Activated CD4-positive, alpha-beta memory T cell treated with anti-CD3 and anti-CD28 coated beads, Interleukin-2, amount 10 ng/mL, durations not matched to agents 7 days and 5 days (primary cell): ENCODE measurements at regions not wholly inside any gene's neighbourhood (a gene's known extent, or its start where the extent isn't known, plus 50 kb on each side); places are given as distances from the start of the nearest gene placed in this dataset.

Experiments used
- CTCF ChIA-PET: fragments of 350-600 bp; sonication (Branson Sonifier 250); formaldehyde crosslinking; loops from one replicate; lab custom pipeline; 2021; ENCODE audit warnings: antibody characterized with exemption, inconsistent platforms; lab: Charles Lee
- POLR2A ChIA-PET: fragments of 350-600 bp; sonication (Branson Sonifier 250); formaldehyde crosslinking; loops from one replicate; lab custom pipeline; 2021; ENCODE audit warnings: antibody characterized with exemption; lab: Charles Lee
- DNase-seq: peaks from one replicate; pipeline ENCODE4 v3.0.0-alpha.2; 2020
- H3K27ac Mint-ChIP-seq: one replicate; pipeline ENCODE4 v1.8.0; 2021; ENCODE audit warnings: mild to moderate bottlenecking, mixed read lengths
- H3K27me3 Mint-ChIP-seq: one replicate; pipeline ENCODE4 v1.8.0; 2021; ENCODE audit warnings: mixed read lengths
- H3K36me3 Mint-ChIP-seq: one replicate; pipeline ENCODE4 v1.8.0; 2021; ENCODE audit warnings: low read depth, mixed read lengths
- H3K4me1 Mint-ChIP-seq: one replicate; pipeline ENCODE4 v1.8.0; 2021; ENCODE audit warnings: mixed read lengths
- H3K4me3 Mint-ChIP-seq: one replicate; pipeline ENCODE4 v1.8.0; 2021; ENCODE audit warnings: mild to moderate bottlenecking, mixed read lengths
- H3K9me3 Mint-ChIP-seq: one replicate; pipeline ENCODE4 v1.8.0; 2021; ENCODE audit warnings: mixed read lengths

- Mint-ChIP-seq H3K27me3 (no peaks in the 10 kb centered on the region), H3K27ac (no peak overlapping the region), H3K4me1 (no peaks in the 10 kb centered on the region), H3K9me3 (no peaks in the 10 kb centered on the region), H3K4me3 (no peak overlapping the region), H3K36me3 (no peaks in the 10 kb centered on the region)
- CTCF ChIA-PET, result no interaction called here
- POLR2A ChIA-PET, result no interaction called here
- no peak for DNase-seq
These were observed 255.8 kb upstream of the PUM3 start for GRCh38 chr9:3099646-3100045.

DNA sequence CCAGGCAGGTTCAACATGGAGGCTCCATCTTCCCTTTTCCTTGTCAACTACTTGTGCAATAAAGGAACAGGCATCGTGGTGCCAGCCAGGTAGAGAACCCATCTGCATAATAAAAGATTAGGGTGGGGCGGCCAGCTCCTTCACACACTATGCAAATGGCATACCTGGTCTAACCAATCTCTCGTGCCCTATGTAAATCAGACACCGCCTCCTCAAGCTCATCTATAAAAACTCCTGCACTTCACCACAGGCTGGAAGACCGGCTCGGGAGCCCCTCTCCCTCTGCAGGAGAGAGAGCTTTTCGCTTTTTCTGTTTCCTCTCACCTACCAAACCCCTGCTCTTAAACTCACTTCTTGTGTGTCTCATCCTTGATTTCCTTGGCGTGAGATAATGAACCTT is 244.3 kb upstream of the PUM3 start:
- Mint-ChIP-seq H3K9me3 (no peaks in the 10 kb centered on the region), H3K4me3 (no peak overlapping the region), H3K4me1 (no peaks in the 10 kb centered on the region), H3K27ac (no peak overlapping the region), H3K36me3 (no peaks in the 10 kb centered on the region), H3K27me3 (no peaks in the 10 kb centered on the region)
- POLR2A ChIA-PET, result no interaction called here
- DNase-seq, result no peak
- CTCF ChIA-PET, result interaction anchor here (0.5 kb wide), 1 partner anchor 96 kb away, joined by 4 read pairs; no protein-coding TSS in a partner anchor

DNA sequence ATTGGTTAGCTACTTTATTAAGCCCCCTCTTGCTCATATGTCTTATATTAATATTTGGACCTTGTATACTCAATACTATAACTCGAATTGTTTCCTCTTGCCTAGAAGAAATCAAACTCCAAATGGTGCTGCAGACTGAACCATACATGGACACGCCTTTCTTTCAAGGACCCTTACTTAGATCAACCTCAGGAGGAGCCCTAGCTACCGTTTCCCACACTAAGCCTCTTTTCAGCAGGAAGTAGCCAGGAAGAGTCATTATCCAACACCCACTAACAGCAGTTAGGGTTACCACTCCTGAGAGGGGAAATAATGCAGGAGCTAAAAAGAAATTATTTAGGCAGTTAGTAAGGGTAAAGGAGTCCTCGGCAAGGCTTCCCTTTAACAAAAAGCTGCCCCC is 243.8 kb upstream of the PUM3 start:
- POLR2A ChIA-PET, result no interaction called here
- H3K27ac Mint-ChIP-seq, result no peak overlapping the region
- H3K36me3 Mint-ChIP-seq, result no peaks in the 10 kb centered on the region
- DNase-seq, result no peak
- H3K27me3 Mint-ChIP-seq, result no peaks in the 10 kb centered on the region
- CTCF ChIA-PET, result no interaction called here
- no peak overlapping the region for H3K4me3 Mint-ChIP-seq
- no peaks in the 10 kb centered on the region for H3K4me1 Mint-ChIP-seq
- no peaks in the 10 kb centered on the region for H3K9me3 Mint-ChIP-seq

DNA sequence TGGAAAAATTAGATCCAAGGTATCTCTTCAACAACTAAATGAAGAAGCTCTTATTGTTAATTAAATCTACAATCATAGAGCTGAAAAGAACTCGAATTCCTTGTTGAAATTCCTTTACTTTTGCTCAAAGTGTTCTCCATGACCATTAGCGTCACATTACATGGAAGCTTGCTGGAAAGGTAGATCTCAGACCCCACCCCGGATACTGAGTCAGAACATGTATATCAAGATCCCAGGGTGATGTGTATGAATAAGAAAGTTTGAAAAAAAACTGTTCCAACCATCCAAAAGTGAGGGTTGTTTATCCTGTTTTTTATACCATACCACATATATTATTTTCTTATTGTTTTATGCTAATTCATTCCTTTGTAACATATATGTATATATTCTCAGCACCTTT is 237.1 kb upstream of the PUM3 start:
- H3K27ac Mint-ChIP-seq, result no peak overlapping the region
- DNase-seq, result no peak
- H3K4me3 Mint-ChIP-seq, result no peak overlapping the region
- ChIA-PET CTCF (no interaction called here), POLR2A (no interaction called here)
- no peaks in the 10 kb centered on the region for H3K9me3 Mint-ChIP-seq
- H3K36me3 Mint-ChIP-seq, result no peaks in the 10 kb centered on the region
- no peaks in the 10 kb centered on the region for H3K27me3 Mint-ChIP-seq
- H3K4me1 Mint-ChIP-seq, result no peaks in the 10 kb centered on the region

DNA sequence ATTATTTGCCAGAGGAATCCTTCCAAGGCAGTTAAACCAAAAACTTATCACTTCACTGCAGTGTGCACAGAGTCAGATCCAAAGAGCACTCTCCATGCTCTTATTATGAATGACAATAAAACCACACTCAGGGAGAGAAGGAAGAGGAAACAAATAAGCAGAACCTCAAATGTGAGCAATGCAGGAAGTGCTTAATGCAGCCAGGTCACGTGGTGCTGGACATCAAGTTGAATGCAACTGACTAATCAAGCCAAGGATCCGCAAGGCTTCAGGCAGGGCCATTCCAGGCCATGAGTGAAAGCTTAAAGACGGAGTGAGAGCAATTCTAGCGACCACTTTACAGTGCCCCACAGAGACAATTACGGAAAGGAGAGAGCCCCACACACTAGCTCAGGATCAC is 230.4 kb upstream of the PUM3 start:
- H3K36me3 Mint-ChIP-seq, result no peaks in the 10 kb centered on the region
- POLR2A ChIA-PET, result no interaction called here
- H3K27ac Mint-ChIP-seq, result no peak overlapping the region
- CTCF ChIA-PET, result no interaction called here
- no peak overlapping the region for H3K4me3 Mint-ChIP-seq
- H3K9me3 Mint-ChIP-seq, result no peaks in the 10 kb centered on the region
- H3K4me1 Mint-ChIP-seq, result no peaks in the 10 kb centered on the region
- DNase-seq, result no peak
- peaks cover 1% of the 10 kb centered on the region for H3K27me3 Mint-ChIP-seq

DNA sequence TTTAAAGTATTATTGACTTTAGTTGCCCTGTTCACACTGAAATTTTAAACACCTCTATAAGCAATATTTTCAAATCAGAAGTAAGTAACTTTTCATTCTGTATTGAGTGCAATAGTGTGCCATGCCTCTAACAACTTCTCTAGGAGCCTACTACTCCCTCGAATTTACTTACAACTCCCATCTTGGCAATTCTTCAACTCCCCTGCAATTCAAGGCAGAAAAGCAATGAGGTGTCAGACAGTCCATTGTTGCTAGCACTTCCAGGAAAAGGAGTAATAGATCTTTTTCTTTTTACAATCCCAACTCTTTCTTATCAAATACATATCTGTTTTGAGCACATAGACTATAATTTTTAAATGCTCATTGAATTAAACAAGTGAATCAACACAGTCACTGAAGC is 222.7 kb upstream of the PUM3 start:
- CTCF ChIA-PET, result no interaction called here
- no peak for DNase-seq
- Mint-ChIP-seq H3K4me3 (no peak overlapping the region), H3K9me3 (no peaks in the 10 kb centered on the region), H3K27ac (no peak overlapping the region), H3K4me1 (no peaks in the 10 kb centered on the region), H3K27me3 (peaks cover 1% of the 10 kb centered on the region), H3K36me3 (no peaks in the 10 kb centered on the region)
- POLR2A ChIA-PET, result no interaction called here

DNA sequence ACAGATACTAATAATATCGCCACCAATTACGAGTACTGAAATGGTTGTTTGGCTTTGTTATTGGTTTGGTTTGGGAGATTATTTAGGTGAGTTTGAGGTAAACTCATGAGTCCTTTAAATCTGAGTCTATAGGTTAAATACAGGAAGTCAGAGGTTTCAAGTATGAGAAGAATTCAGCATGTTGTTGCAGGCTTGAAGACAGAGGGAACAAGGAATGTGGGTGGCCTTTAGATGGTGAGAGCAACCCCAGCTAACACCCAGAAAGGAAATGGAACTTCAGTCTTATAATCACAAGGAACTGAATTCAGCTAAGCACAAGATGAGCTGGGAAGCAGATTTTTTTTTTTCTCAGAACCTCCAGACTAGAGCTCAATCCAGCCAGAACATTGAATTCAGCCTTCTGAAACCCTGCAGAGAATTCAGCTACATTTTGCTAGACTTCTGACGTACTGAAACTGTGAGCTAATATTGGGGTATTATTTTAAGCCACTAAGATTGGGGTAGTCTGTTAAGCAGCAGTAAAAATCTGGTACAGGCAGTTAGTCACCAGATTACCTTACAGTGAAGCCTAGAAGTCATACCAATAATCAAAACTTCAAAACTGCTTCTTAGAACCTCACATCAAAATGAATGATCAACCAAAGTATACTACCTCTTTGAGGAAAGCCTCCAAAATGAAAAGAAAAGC is 216.0 kb upstream of the PUM3 start:
- DNase-seq, result no peak
- Mint-ChIP-seq H3K4me1 (no peaks in the 10 kb centered on the region), H3K36me3 (no peaks in the 10 kb centered on the region), H3K4me3 (no peak overlapping the region), H3K9me3 (no peaks in the 10 kb centered on the region), H3K27me3 (no peaks in the 10 kb centered on the region), H3K27ac (no peak overlapping the region)
- CTCF ChIA-PET, result interaction anchor here (1.2 kb wide), 1 partner anchor 201 kb away, joined by 3 read pairs; no protein-coding TSS in a partner anchor
- POLR2A ChIA-PET, result no interaction called here

GRCh38 chr9:3058409-3058808 is 214.5 kb upstream of the PUM3 start:
- CTCF ChIA-PET, result no interaction called here
- Mint-ChIP-seq H3K4me3 (no peak overlapping the region), H3K9me3 (no peaks in the 10 kb centered on the region), H3K4me1 (no peaks in the 10 kb centered on the region), H3K36me3 (no peaks in the 10 kb centered on the region), H3K27me3 (no peaks in the 10 kb centered on the region), H3K27ac (no peak overlapping the region)
- DNase-seq, result no peak
- POLR2A ChIA-PET, result no interaction called here

GRCh38 chr9:3054017-3054586 is 210.2 kb upstream of the PUM3 start:
- Mint-ChIP-seq H3K4me3 (no peak overlapping the region), H3K27me3 (no peaks in the 10 kb centered on the region), H3K27ac (no peak overlapping the region), H3K9me3 (no peaks in the 10 kb centered on the region), H3K36me3 (no peaks in the 10 kb centered on the region), H3K4me1 (peaks cover 2% of the 10 kb centered on the region)
- ChIA-PET CTCF (no interaction called here), POLR2A (no interaction called here)
- DNase-seq, result no peak

DNA sequence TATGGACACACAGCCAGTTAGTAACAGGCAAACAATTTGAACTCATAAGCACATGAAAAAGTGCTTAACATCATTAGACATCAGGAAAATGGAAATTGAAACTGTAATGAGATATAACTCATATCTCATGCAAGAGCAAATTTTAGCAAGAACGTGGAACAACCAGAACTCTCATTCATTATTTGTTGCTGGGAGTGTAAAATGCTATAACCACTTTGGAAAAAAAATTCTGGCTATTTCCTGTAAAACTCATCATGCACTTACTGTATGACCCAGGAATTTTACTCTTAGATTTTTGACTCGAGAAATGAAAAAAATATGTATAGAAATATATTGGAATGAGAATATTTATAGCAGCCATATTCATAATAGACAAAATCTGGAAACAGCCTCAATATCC is 205.7 kb upstream of the PUM3 start:
- POLR2A ChIA-PET, result no interaction called here
- no peak for DNase-seq
- no peaks in the 10 kb centered on the region for H3K36me3 Mint-ChIP-seq
- peaks cover 2% of the 10 kb centered on the region for H3K4me1 Mint-ChIP-seq
- no peak overlapping the region for H3K4me3 Mint-ChIP-seq
- no peaks in the 10 kb centered on the region for H3K9me3 Mint-ChIP-seq
- no peaks in the 10 kb centered on the region for H3K27me3 Mint-ChIP-seq
- H3K27ac Mint-ChIP-seq, result no peak overlapping the region
- CTCF ChIA-PET, result no interaction called here

- DNase-seq, result no peak
- Mint-ChIP-seq H3K4me1 (peaks cover 2% of the 10 kb centered on the region), H3K27ac (no peak overlapping the region), H3K36me3 (no peaks in the 10 kb centered on the region), H3K27me3 (no peaks in the 10 kb centered on the region), H3K9me3 (no peaks in the 10 kb centered on the region), H3K4me3 (no peak overlapping the region)
- POLR2A ChIA-PET, result no interaction called here
- CTCF ChIA-PET, result no interaction called here
These were observed 204.0 kb upstream of the PUM3 start for GRCh38 chr9:3047912-3048311.

DNA sequence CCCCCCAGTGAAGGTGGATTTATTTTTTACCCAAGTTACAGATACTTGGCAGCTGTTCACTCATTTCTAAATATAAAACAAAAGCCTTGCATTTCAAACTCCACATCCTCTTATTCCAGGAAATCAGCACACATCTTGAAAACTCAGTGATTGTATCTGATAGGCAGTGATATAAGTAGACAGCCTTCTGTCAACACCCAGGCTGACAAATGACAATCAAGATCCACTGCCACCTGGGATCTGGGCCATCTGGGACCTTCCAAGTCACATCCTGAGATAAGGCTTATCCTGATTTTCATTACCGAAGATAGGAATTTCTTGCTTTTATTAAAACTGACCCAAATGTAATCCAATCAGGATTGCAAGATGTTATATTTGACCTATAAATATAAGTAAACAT is 201.3 kb upstream of the PUM3 start:
- Mint-ChIP-seq H3K9me3 (no peaks in the 10 kb centered on the region), H3K36me3 (no peaks in the 10 kb centered on the region), H3K27me3 (no peaks in the 10 kb centered on the region), H3K4me3 (no peak overlapping the region), H3K4me1 (no peaks in the 10 kb centered on the region), H3K27ac (no peak overlapping the region)
- ChIA-PET POLR2A (no interaction called here), CTCF (no interaction called here)
- no peak for DNase-seq

DNA sequence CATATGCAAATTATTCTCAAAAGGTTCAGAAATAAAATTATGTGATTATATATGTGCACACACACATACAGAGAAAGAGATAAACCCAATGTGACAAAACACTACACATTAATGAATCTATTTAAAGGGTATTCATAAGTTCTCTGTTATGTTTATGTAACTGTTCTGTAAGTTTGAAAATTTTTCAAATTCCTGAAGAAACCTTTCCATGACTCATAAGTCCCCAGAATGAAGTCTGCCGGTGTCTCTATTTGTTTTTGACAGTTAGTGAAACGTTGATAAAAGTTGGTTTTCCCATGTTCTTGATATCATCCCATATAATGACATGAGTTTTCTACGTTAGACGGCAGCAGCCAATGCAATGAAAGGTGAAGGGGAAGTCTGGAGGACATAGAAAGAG is 199.5 kb upstream of the PUM3 start:
- H3K27ac Mint-ChIP-seq, result no peak overlapping the region
- CTCF ChIA-PET, result no interaction called here
- H3K9me3 Mint-ChIP-seq, result no peaks in the 10 kb centered on the region
- POLR2A ChIA-PET, result no interaction called here
- H3K4me1 Mint-ChIP-seq, result no peaks in the 10 kb centered on the region
- DNase-seq, result no peak
- H3K4me3 Mint-ChIP-seq, result no peak overlapping the region
- no peaks in the 10 kb centered on the region for H3K27me3 Mint-ChIP-seq
- H3K36me3 Mint-ChIP-seq, result no peaks in the 10 kb centered on the region

DNA sequence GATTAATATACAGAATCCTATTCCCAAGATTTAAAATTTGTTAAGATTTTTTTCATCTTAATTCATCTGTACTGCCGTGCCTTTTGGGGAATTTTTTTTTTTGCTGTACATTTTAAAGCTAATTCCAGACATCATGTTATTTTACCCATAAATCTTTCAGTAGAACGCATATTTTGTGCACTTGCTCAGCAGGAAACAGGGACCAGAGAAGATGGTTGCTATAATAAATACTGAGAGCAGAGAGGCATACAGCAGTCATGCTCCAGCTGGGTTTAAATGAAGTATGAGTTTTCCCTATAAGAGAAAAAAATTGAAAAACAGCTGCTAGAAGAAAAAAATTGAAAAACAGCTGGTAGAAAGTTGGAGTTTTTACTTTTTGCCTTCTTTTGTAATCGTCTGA is 196.9 kb upstream of the PUM3 start:
- Mint-ChIP-seq H3K4me1 (no peaks in the 10 kb centered on the region), H3K4me3 (no peak overlapping the region), H3K36me3 (no peaks in the 10 kb centered on the region), H3K27me3 (no peaks in the 10 kb centered on the region), H3K27ac (no peak overlapping the region), H3K9me3 (no peaks in the 10 kb centered on the region)
- CTCF ChIA-PET, result no interaction called here
- POLR2A ChIA-PET, result no interaction called here
- no peak for DNase-seq
